WTC11 (cell line): ENCODE measurements at regions not wholly inside any gene's neighbourhood (a gene's known extent, or its start where the extent isn't known, plus 50 kb on each side); places are given as distances from the start of the nearest gene placed in this dataset.

Source experiments
- CTCF ChIP-seq: fragments of 200-600 bp; IDR thresholded peaks from 2 replicates; pipeline ENCODE4 v1.8.0; 2022; ENCODE audit warnings: antibody characterized with exemption
- SMAD3 ChIP-seq: sonication (generic); formaldehyde crosslinking; IDR thresholded peaks from 2 replicates; pipeline ENCODE4 v1.8.0; 2022; ENCODE audit warnings: missing genetic modification reagents, mild to moderate bottlenecking, borderline replicate concordance

DNA sequence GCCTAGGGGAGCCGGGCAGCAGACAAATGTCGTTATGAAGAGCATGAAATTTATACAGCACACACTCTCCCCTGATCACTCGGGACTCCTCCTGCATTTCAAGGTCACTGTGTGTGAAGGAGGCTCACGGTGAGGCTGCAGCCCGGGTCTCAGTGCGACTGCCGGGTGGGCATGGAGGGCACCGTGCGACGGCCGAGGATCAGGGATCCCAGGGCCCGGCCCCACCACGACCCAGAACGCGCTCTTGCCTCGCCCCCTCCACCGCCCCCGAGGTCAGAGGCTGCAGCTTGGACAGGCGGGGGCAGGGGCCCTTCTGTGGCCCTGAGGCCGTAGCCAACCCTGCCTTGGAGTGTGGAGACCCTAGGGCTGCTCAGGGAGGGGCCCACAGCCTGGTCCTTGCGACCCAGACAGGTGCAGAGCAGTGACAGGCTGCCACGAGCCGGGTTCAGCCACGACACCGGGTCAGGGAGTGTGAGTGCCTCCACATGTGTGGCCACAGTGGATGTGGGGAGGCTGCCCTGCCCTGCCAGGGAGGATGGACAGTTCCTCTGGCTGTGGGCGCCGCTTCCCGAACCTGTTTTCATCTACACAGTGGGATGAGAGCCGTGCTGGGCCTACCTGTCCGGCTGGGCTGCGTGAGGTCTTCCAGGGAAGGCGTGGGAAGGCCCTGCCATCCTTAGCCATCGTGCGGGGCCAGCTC lies 89.3 kb upstream of the NKX1-1 start:
- TF ChIP-seq SMAD3 (CRISPR knock-in tag) = no peak
- no peak for TF ChIP-seq CTCF
